Effector memory CD4-positive, alpha-beta T cell (primary cell): ENCODE measurements at regions not wholly inside any gene's neighbourhood (a gene's known extent, or its start where the extent isn't known, plus 50 kb on each side); places are given as distances from the start of the nearest gene placed in this dataset.
"Not testable (repeated sequence)": the region's sequence is repeated elsewhere in the genome, so short reads cannot be mapped to it uniquely, and the experiment has no call there.

ENCODE experiments used
- DNase-seq, 3 donors: peaks; one replicate each; pipeline ENCODE4 v3.0.0-alpha.2; 2020
- H3K27ac ChIP-seq: 2 replicates; pipeline ENCODE4 v1.7.0; 2013; ENCODE audit warnings: mild to moderate bottlenecking, low read length, moderate library complexity; ENCODE audit not compliant: insufficient read depth, poor library complexity, severe bottlenecking
- H3K27me3 ChIP-seq: replicated peaks from 2 replicates; pipeline ENCODE4 v1.7.0; 2013; ENCODE audit warnings: mild to moderate bottlenecking, low read length; ENCODE audit not compliant: insufficient read depth, control insufficient read depth, poor library complexity, severe bottlenecking
- H3K36me3 ChIP-seq: 2 replicates; pipeline ENCODE4 v1.7.0; 2013; ENCODE audit warnings: mild to moderate bottlenecking, low read length, moderate library complexity; ENCODE audit not compliant: control insufficient read depth, insufficient read depth
- H3K4me1 ChIP-seq: 2 replicates; pipeline ENCODE4 v1.7.0; 2013; ENCODE audit warnings: low read length, mild to moderate bottlenecking; ENCODE audit not compliant: control insufficient read depth, insufficient read depth, poor library complexity, severe bottlenecking
- H3K4me3 ChIP-seq: 2 replicates; pipeline ENCODE4 v1.7.0; 2013; ENCODE audit warnings: low read length, low read depth, mild to moderate bottlenecking; ENCODE audit not compliant: insufficient read depth, poor library complexity, severe bottlenecking
- H3K9me3 ChIP-seq: 2 replicates; pipeline ENCODE4 v1.7.0; 2013; ENCODE audit warnings: mild to moderate bottlenecking, low read length, moderate library complexity; ENCODE audit not compliant: control insufficient read depth

- Histone ChIP-seq H3K4me3 (no peak overlapping the region), H3K9me3 (no peaks in the 10 kb centered on the region), H3K36me3 (no peaks in the 10 kb centered on the region), H3K4me1 (no peaks in the 10 kb centered on the region), H3K27ac (no peak overlapping the region), H3K27me3 (no peaks in the 10 kb centered on the region)
- no peak for DNase-seq
These were observed 449.2 kb downstream of the GJA1 start for GRCh38 chr6:121884620-121885019.

DNA sequence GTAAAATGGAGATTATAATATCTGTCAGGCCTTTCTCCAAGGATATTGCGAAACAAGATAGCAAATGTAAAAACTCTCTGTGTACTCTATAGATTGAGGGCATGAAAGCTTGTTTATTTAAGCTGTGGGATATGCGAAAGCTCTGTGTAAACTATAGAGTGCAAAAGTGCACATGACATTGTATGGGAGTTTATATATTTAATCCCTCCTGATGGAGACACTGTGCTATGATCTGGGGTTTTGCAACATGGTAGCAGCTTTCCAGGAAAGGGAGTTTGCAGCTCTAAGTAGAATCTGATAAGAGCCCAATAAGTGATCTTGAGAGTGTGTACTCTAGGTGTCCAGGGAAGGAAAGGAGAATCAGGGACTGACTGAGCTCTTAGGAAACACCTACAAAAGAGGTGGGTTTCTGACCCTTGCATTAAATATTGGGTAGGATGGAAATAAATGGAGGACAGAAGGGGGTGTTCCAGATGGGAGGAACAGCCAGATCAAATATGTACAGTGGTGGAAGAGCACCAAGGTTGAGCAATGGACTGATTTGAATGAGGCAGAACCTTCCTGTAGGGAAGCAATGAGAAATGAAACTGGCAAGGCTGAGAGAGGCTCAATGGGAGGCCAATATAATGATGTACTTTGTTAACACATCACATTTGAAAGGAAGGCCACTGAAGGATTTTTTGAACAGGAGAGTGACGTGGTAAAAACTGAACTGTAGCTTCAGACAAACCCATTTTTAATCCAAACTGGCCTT lies 450.1 kb downstream of the GJA1 start:
- DNase-seq = no peak
- Histone ChIP-seq H3K36me3 (no peaks in the 10 kb centered on the region), H3K27ac (no peak overlapping the region), H3K27me3 (no peaks in the 10 kb centered on the region), H3K4me3 (no peak overlapping the region), H3K4me1 (no peaks in the 10 kb centered on the region), H3K9me3 (no peaks in the 10 kb centered on the region)

DNA sequence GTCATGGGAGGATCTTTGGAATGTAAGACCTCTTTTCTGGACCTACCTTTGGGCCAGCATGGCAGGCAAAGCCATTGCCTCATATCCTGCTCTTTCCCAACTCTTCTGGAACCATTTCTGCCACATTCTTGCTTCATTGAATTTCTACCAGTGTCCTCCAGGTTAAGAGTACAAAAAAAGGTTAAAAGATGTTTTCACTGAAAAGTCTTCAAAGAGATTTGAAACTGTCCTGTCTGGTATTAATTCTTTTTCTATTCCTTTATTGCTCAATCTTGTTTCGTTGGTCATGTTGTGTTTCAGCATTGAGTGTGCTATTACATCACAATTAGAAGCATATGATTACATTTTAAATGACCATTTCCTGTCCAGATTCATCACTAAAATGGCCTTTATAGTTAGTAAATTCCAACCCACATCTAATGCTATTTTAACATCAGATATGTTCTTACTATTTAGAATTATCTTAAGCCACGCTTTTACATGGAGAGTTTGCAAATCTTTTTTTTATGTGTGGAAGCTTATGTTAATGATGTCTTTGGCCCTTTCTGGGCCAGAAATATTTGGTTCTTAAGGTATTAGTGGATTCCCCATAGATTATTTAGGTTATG lies 450.9 kb downstream of the GJA1 start:
- H3K4me3 ChIP-seq = no peak overlapping the region
- H3K9me3 ChIP-seq = no peaks in the 10 kb centered on the region
- H3K27ac ChIP-seq = no peak overlapping the region
- no peaks in the 10 kb centered on the region for H3K4me1 ChIP-seq
- H3K27me3 ChIP-seq = no peaks in the 10 kb centered on the region
- H3K36me3 ChIP-seq = no peaks in the 10 kb centered on the region
- no peak for DNase-seq

DNA sequence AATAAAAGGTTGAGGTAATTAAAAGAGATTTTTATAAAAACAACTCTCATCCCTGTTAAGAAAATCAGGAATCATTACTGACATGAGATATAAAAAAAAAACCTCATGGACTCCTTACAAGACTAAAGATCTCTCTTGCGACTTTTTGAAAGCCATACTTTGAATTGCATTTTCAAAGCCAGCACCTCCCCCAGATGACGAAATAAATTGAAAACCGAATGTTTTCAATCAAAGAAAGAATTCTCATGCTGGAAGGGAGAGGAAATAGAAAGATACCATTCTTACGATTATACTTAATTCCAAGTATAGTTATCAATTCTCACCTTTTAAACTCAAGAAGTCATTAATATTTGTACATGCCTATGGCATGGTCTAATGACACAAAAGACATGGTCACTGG lies 452.3 kb downstream of the GJA1 start:
- no peak overlapping the region for H3K4me3 ChIP-seq
- H3K36me3 ChIP-seq = no peaks in the 10 kb centered on the region
- DNase-seq = no peak
- H3K4me1 ChIP-seq = no peaks in the 10 kb centered on the region
- H3K27me3 ChIP-seq = no peaks in the 10 kb centered on the region
- no peak overlapping the region for H3K27ac ChIP-seq
- no peaks in the 10 kb centered on the region for H3K9me3 ChIP-seq

GRCh38 chr6:121890307-121890910 lies 455.0 kb downstream of the GJA1 start:
- Histone ChIP-seq H3K36me3 (no peaks in the 10 kb centered on the region), H3K27ac (no peak overlapping the region), H3K4me3 (no peak overlapping the region), H3K27me3 (no peaks in the 10 kb centered on the region), H3K9me3 (no peaks in the 10 kb centered on the region), H3K4me1 (no peaks in the 10 kb centered on the region)
- DNase-seq = no peak

DNA sequence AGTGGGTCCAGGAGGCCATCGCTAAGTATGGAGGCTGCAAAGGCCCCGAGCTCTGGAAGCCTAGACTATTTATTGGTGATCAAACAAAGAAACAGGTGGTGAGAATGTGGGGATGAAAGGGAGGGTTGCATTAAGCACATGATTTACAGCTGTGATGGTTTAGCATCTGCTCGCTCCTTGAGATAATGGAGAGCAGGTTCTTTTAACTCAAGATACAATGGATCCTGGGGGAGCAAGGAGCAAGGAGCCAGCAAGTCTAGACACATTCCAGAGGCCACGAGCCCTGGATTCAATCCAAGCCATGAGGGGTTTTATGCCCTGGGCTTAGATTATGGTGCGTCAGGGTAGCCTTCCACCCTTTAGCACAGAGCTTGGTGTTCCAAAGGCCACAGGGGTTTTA lies 460.3 kb downstream of the GJA1 start:
- H3K27me3 ChIP-seq, H3K4me3 ChIP-seq, H3K9me3 ChIP-seq, H3K4me1 ChIP-seq, DNase-seq, H3K36me3 ChIP-seq, H3K27ac ChIP-seq: not testable (repeated sequence)

- Histone ChIP-seq H3K36me3 (no peaks in the 10 kb centered on the region), H3K9me3 (no peaks in the 10 kb centered on the region)
- no peak for DNase-seq
These were observed 460.9 kb downstream of the GJA1 start for GRCh38 chr6:121896363-121896762.

GRCh38 chr6:121896771-121897170 lies 461.3 kb downstream of the GJA1 start:
- Histone ChIP-seq H3K4me3 (no peak overlapping the region), H3K27ac (no peak overlapping the region), H3K36me3 (no peaks in the 10 kb centered on the region), H3K9me3 (no peaks in the 10 kb centered on the region), H3K4me1 (no peaks in the 10 kb centered on the region), H3K27me3 (no peaks in the 10 kb centered on the region)
- DNase-seq = no peak

More at GRCh38 chr6:121896363-121896762, 460.9 kb downstream of the GJA1 start:
- Histone ChIP-seq H3K27ac (no peak overlapping the region), H3K27me3 (no peaks in the 10 kb centered on the region), H3K4me1 (no peaks in the 10 kb centered on the region), H3K4me3 (no peak overlapping the region)

- Histone ChIP-seq H3K4me3 (no peak overlapping the region), H3K4me1 (no peaks in the 10 kb centered on the region), H3K9me3 (no peaks in the 10 kb centered on the region), H3K27me3 (no peaks in the 10 kb centered on the region), H3K27ac (no peak overlapping the region), H3K36me3 (no peaks in the 10 kb centered on the region)
- DNase-seq = no peak
These were observed 461.9 kb downstream of the GJA1 start for GRCh38 chr6:121897337-121897760.

DNA sequence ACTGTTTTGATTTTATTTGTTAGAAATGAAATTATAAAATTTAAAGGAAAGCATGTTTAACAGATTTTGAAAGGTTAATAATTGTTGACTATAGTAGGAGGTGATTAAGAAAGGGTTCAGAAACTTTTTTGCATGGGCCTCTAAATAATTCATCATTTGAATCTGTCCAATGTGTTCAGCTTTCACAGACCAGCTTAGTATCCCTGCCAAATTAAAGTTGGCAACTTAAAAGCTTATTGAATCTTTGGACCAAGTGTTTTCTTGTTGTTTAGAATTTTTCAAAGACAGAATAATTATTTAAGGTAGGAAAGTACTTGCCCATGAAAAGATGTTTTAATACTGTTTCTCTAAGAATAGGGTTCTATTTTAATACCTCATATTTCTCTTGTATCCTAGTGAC lies 466.0 kb downstream of the GJA1 start:
- Histone ChIP-seq H3K4me1 (no peaks in the 10 kb centered on the region), H3K36me3 (no peaks in the 10 kb centered on the region), H3K27ac (no peak overlapping the region), H3K9me3 (no peaks in the 10 kb centered on the region), H3K27me3 (no peaks in the 10 kb centered on the region), H3K4me3 (no peak overlapping the region)
- no peak for DNase-seq
